GM12865 (cell line): ENCODE measurements at regions not wholly inside any gene's neighbourhood (a gene's known extent, or its start where the extent isn't known, plus 50 kb on each side); places are given as distances from the start of the nearest gene placed in this dataset.
A peak's percentile ranks its signal among the peaks of the same experiment; 100 is the strongest.

ENCODE experiments used
- DNase-seq: peaks from one replicate; pipeline ENCODE4 v3.0.0; 2010; ENCODE audit warnings: low read depth
- H3K4me3 ChIP-seq: 2 replicates; pipeline ENCODE4 v1.5.1; 2011; ENCODE audit warnings: mild to moderate bottlenecking, low read depth, low read length, control low read depth
- CTCF ChIP-seq: IDR thresholded peaks from 2 replicates; pipeline ENCODE4 v1.5.1; 2011; ENCODE audit warnings: low read length, control low read depth, low read depth, inconsistent platforms; ENCODE audit not compliant: insufficient read depth; ENCODE audit errors: missing control alignments

- no peak for TF ChIP-seq CTCF
- no peak for DNase-seq
- H3K4me3 ChIP-seq, result no peak overlapping the region
Measured at GRCh38 chr2:8225266-8225665, 456.6 kb upstream of the ID2 start.

- no peak for DNase-seq
- no peak overlapping the region for H3K4me3 ChIP-seq
- no peak for TF ChIP-seq CTCF
Measured at GRCh38 chr2:8225798-8226197, 456.1 kb upstream of the ID2 start.

GRCh38 chr2:8229546-8229986, 452.3 kb upstream of the ID2 start:
- TF ChIP-seq CTCF, result no peak
- peak; percentile 87 for DNase-seq
- no peak overlapping the region for H3K4me3 ChIP-seq

- DNase-seq, result no peak
- H3K4me3 ChIP-seq, result no peak overlapping the region
- no peak for TF ChIP-seq CTCF
Measured at GRCh38 chr2:8230466-8230865, 451.4 kb upstream of the ID2 start.

GRCh38 chr2:8231902-8232301, 450.0 kb upstream of the ID2 start:
- TF ChIP-seq CTCF, result no peak
- H3K4me3 ChIP-seq, result no peak overlapping the region
- DNase-seq, result no peak

- H3K4me3 ChIP-seq, result no peak overlapping the region
- DNase-seq, result no peak
- TF ChIP-seq CTCF, result no peak
Measured at GRCh38 chr2:8232871-8233270, 449.0 kb upstream of the ID2 start.

- H3K4me3 ChIP-seq, result no peak overlapping the region
- no peak for TF ChIP-seq CTCF
- DNase-seq, result peak; percentile 67
Measured at GRCh38 chr2:8234253-8234652, 447.6 kb upstream of the ID2 start.
